ENCODE measurements at regions not wholly inside any gene's neighbourhood (a gene's known extent, or its start where the extent isn't known, plus 50 kb on each side); places are given as distances from the start of the nearest gene placed in this dataset.

DNA sequence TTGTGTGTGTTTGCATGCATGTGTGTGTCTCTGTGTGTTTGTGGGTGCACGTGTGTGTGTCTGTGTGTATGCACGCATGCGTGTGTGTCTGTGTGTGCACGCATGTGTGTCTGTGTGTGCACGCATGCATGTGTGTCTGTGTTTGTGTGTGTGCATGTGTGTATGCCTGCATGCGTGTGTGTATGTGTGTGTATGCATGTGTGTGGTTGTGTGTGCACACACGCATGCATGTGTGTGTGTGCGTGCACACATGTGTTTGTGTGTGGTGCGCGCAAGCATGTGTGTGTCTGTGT lies 239.9 kb upstream of the TNRC6C start:
- no peak for TF ChIP-seq POLR2A (IDR thresholded peaks at IDR 0.05; ENCODE audit: low read depth, low read length)
- TF ChIP-seq POLR2AphosphoS5 (IDR thresholded peaks at IDR 0.05; ENCODE audit: low read depth, low read length) = no peak
